GM12878 (cell line): ENCODE measurements at regions not wholly inside any gene's neighbourhood (a gene's known extent, or its start where the extent isn't known, plus 50 kb on each side); places are given as distances from the start of the nearest gene placed in this dataset.

Experiments used
- ATAC-seq: fragments of 200-7000 bp; cut with Tn5 transposase; 3 replicates; pipeline ENCODE4 v1.9.1; 2020; ENCODE audit warnings: mild to moderate bottlenecking, moderate library complexity
- BruUV-seq: library from RNA; stranded (reverse); fragments of 400-500 nt; replicated peaks from 2 replicates; lab custom pipeline; 2021; lab: Mats Ljungman, UMichigan
- CTCF ChIA-PET: fragments of 300-600 bp; sonication (Branson Sonifier 250); formaldehyde crosslinking; extraction: SDS; loops from one replicate; lab custom pipeline; 2021; ENCODE audit warnings: inconsistent platforms; lab: Yijun Ruan, JAX
- POLR2A ChIA-PET: fragments of 350-600 bp; formaldehyde crosslinking; extraction: SDS; loops from one replicate; lab custom pipeline; 2021; ENCODE audit warnings: inconsistent platforms; lab: Charles Lee
- RAD21 ChIA-PET: fragments of 300-600 bp; sonication (Branson Sonifier 250); formaldehyde crosslinking; loops from one replicate; lab custom pipeline; 2023; ENCODE audit warnings: antibody characterized with exemption; ENCODE audit not compliant: unreplicated experiment; lab: Charles Lee
- SMC1A ChIA-PET: fragments of 300-600 bp; sonication (Branson Sonifier 250); formaldehyde crosslinking; loops from one replicate; lab custom pipeline; 2023; ENCODE audit not compliant: unreplicated experiment, uncharacterized antibody; lab: Charles Lee
- DNase-seq: peaks from one replicate; pipeline ENCODE4 v3.0.0-alpha.2; 2011; ENCODE audit warnings: low read depth, low spot score
- FAIRE-seq: peaks from 3 replicates; lab custom pipeline; 2011; peaks lifted over from hg19 to GRCh38; lab: Jason Lieb, UNC
- H2AFZ ChIP-seq: 2 replicates; pipeline ENCODE4 v1.6.0; 2011; ENCODE audit warnings: low read depth, low read length, control low read depth; ENCODE audit not compliant: control insufficient read depth
- H3K27ac ChIP-seq: 2 replicates; pipeline ENCODE4 v1.5.1; 2011; ENCODE audit warnings: control low read depth; ENCODE audit not compliant: control insufficient read depth, insufficient read depth
- H3K27me3 ChIP-seq, 2 experiments: replicated peaks in 1 of 2; 2 replicates each; pipeline versions ENCODE4 v1.6.0 to v1.6.1; 2011; ENCODE audit warnings: low read length in 1 of 2; ENCODE audit not compliant: control insufficient read depth in 2 of 2, insufficient read depth in 2 of 2
- H3K36me3 ChIP-seq, 2 experiments: 2 replicates each; pipeline ENCODE4 v1.5.1; 2011; ENCODE audit warnings: low read length in 1 of 2; ENCODE audit not compliant: control insufficient read depth in 2 of 2, insufficient read depth in 2 of 2
- H3K4me1 ChIP-seq: 2 replicates; pipeline ENCODE4 v1.6.1; 2011; ENCODE audit warnings: mild to moderate bottlenecking, low read length, moderate library complexity, mixed read lengths; ENCODE audit not compliant: control insufficient read depth, insufficient read depth
- H3K4me2 ChIP-seq: 2 replicates; pipeline ENCODE4 v1.6.0; 2011; ENCODE audit warnings: control low read depth; ENCODE audit not compliant: control insufficient read depth, insufficient read depth
- H3K4me3 ChIP-seq: fragments of 200-600 bp; sonication (generic); 2 replicates; pipeline ENCODE4 v1.5.1; 2016
- H3K79me2 ChIP-seq: 2 replicates; pipeline ENCODE4 v1.6.0; 2011; ENCODE audit warnings: low read length; ENCODE audit not compliant: control insufficient read depth, insufficient read depth
- H3K9ac ChIP-seq: 2 replicates; pipeline ENCODE4 v1.8.0; 2011; ENCODE audit warnings: low read length, control low read depth, mixed read lengths; ENCODE audit not compliant: control insufficient read depth, insufficient read depth
- H3K9me3 ChIP-seq: replicated peaks from 3 replicates; pipeline ENCODE4 v1.5.1; 2011; ENCODE audit warnings: mild to moderate bottlenecking, low read length; ENCODE audit not compliant: control insufficient read depth, insufficient read depth
- H4K20me1 ChIP-seq: 2 replicates; pipeline ENCODE4 v1.6.0; 2011; ENCODE audit not compliant: control insufficient read depth, insufficient read depth
- BCLAF1 ChIP-seq: fragments of 450-650 bp; IDR thresholded peaks from 2 replicates; pipeline ENCODE4 v1.6.1; 2017; ENCODE audit warnings: antibody characterized with exemption, mild to moderate bottlenecking, moderate library complexity
- BHLHE40 ChIP-seq, 2 experiments: fragments of 450-650 bp in 1 of 2; IDR thresholded peaks; 2 replicates each; pipeline ENCODE4 v1.6.1; 2011 to 2017; ENCODE audit warnings: low read depth in 2 of 2, borderline replicate concordance in 1 of 2, improper control_type of control experiment in 1 of 2, low read length in 1 of 2, mild to moderate bottlenecking in 1 of 2
- EP300 ChIP-seq, 2 experiments: fragments of 150-350 bp in 1 of 2; IDR thresholded peaks; 2 replicates each; pipeline ENCODE4 v1.6.1; 2011 to 2012; ENCODE audit warnings: low read depth in 2 of 2, low read length in 2 of 2, borderline replicate concordance in 1 of 2, improper control_type of control experiment in 1 of 2, inconsistent platforms in 1 of 2; ENCODE audit not compliant: control insufficient read depth in 1 of 2
- ESRRA ChIP-seq: IDR thresholded peaks from 2 replicates; pipeline ENCODE4 v1.6.1; 2012; ENCODE audit warnings: mild to moderate bottlenecking, low read length, improper control_type of control experiment
- HDAC6 ChIP-seq: fragments of 200-600 bp; sonication (generic); IDR thresholded peaks from one replicate; pipeline ENCODE4 v1.8.0; 2017; ENCODE audit warnings: antibody characterized with exemption; ENCODE audit not compliant: unreplicated experiment
- LARP7 ChIP-seq: fragments of 450-650 bp; IDR thresholded peaks from 2 replicates; pipeline ENCODE4 v1.6.1; 2017; ENCODE audit warnings: mild to moderate bottlenecking
- NR2C1 ChIP-seq: fragments of 450-650 bp; IDR thresholded peaks from 2 replicates; pipeline ENCODE4 v1.6.1; 2017; ENCODE audit warnings: antibody characterized with exemption, mild to moderate bottlenecking, moderate library complexity
- POU2F2 ChIP-seq: IDR thresholded peaks from 3 replicates; pipeline ENCODE4 v1.6.1; 2011; ENCODE audit warnings: low read depth, mild to moderate bottlenecking, low read length, borderline replicate concordance
- RBBP5 ChIP-seq: fragments of 200-600 bp; sonication (generic); conservative IDR thresholded peaks from 2 replicates; pipeline ENCODE4 v1.6.1; 2016
- SIN3A ChIP-seq: IDR thresholded peaks from 2 replicates; pipeline ENCODE4 v1.6.1; 2012; ENCODE audit warnings: low read depth, low read length, improper control_type of control experiment
- TCF12 ChIP-seq: IDR thresholded peaks from 2 replicates; pipeline ENCODE4 v1.6.1; 2011; ENCODE audit warnings: low read depth, mild to moderate bottlenecking, low read length
- YY1 ChIP-seq: IDR thresholded peaks from 2 replicates; pipeline ENCODE4 v1.6.1; 2011; ENCODE audit warnings: low read depth, mild to moderate bottlenecking, low read length
- ZNF207 ChIP-seq: fragments of 450-650 bp; IDR thresholded peaks from 2 replicates; pipeline ENCODE4 v1.6.1; 2014; ENCODE audit warnings: antibody characterized with exemption, mild to moderate bottlenecking, borderline replicate concordance
- WGBS: methylation state at CpG from one replicate; pipeline ENCODE4 v1.1.6; 2016; ENCODE audit warnings: low lambda C conversion rate; ENCODE audit not compliant: insufficient replicate concordance, insufficient coverage; ENCODE audit errors: missing lambda C conversion rate; 5-methylcytosine and 5-hydroxymethylcytosine counted together
- in situ Hi-C: fragments of 300-500 bp; cut with MboI; formaldehyde crosslinking; loops from 9 replicates; pipeline ENCODE4 v1.14.3; 2018; ENCODE audit warnings: mixed read lengths
- intact Hi-C: fragments of 100-400 bp; cut with micrococcal nuclease; formaldehyde crosslinking; loops from one replicate; pipeline ENCODE4 v1.14.2; 2022; ENCODE audit not compliant: unreplicated experiment

- WGBS = 25% methylated on average over 22 of the region's 22 CpGs
- SMC1A ChIA-PET = no interaction called here
- Histone ChIP-seq H3K9ac (no peak overlapping the region), H4K20me1 (no peaks in the 10 kb centered on the region), H3K27ac (no peak overlapping the region), H3K4me2 (no peak overlapping the region), H3K36me3 (no peaks in the 10 kb centered on the region), H3K4me1 (no peaks in the 10 kb centered on the region), H3K27me3 (no peaks in the 10 kb centered on the region; a peak in 1 of 4 replicates), H3K79me2 (no peaks in the 10 kb centered on the region), H3K9me3 (no peaks in the 10 kb centered on the region), H3K4me3 (no peak overlapping the region), H2AFZ (no peak overlapping the region)
- in situ Hi-C loops = no loop called here
- DNase-seq (no peak), FAIRE-seq (no peak), ATAC-seq (no peak)
- BruUV-seq = no TSS peak
- POLR2A ChIA-PET = no interaction called here
- RAD21 ChIA-PET = no interaction called here
- TF ChIP-seq ESRRA (no peak), HDAC6 (no peak), YY1 (no peak), EP300 (IDR thresholded peaks at IDR 0.05; ENCODE audit: borderline replicate concordance in 1 of 2, control insufficient read depth in 1 of 2, low read depth in 2 of 2, low read length in 2 of 2) (no peak), BHLHE40 (IDR thresholded peaks at IDR 0.05; ENCODE audit: borderline replicate concordance in 1 of 2, low read depth in 2 of 2, low read length in 1 of 2) (no peak), ZNF207 (no peak), TCF12 (no peak), SIN3A (no peak), RBBP5 (no peak), LARP7 (no peak), BCLAF1 (no peak), NR2C1 (no peak), POU2F2 (no peak)
- CTCF ChIA-PET = no interaction called here
- intact Hi-C loops = no loop called here
Measured at GRCh38 chr22:27438271-27438980, 363.1 kb downstream of the MN1 start.
